Osteocyte (in vitro differentiated cells): ENCODE measurements at regions not wholly inside any gene's neighbourhood (a gene's known extent, or its start where the extent isn't known, plus 50 kb on each side); places are given as distances from the start of the nearest gene placed in this dataset.

Source experiments
- DNase-seq: peaks from one replicate; pipeline ENCODE4 v3.0.0; 2021; ENCODE audit warnings: mixed read lengths; ENCODE audit not compliant: unreplicated experiment; ENCODE audit errors: extremely low spot score
- H3K27ac Mint-ChIP-seq: one replicate; pipeline ENCODE4 v1.8.0; 2021; ENCODE audit warnings: mild to moderate bottlenecking, mixed read lengths; ENCODE audit not compliant: unreplicated experiment
- H3K27me3 Mint-ChIP-seq: one replicate; pipeline ENCODE4 v1.8.0; 2021; ENCODE audit warnings: mixed read lengths; ENCODE audit not compliant: unreplicated experiment
- H3K36me3 Mint-ChIP-seq: one replicate; pipeline ENCODE4 v1.8.0; 2021; ENCODE audit warnings: mixed read lengths; ENCODE audit not compliant: unreplicated experiment
- H3K4me1 Mint-ChIP-seq: one replicate; pipeline ENCODE4 v1.8.0; 2021; ENCODE audit warnings: mixed read lengths; ENCODE audit not compliant: unreplicated experiment
- H3K4me3 Mint-ChIP-seq: one replicate; pipeline ENCODE4 v1.8.0; 2021; ENCODE audit warnings: mild to moderate bottlenecking, moderate library complexity, mixed read lengths; ENCODE audit not compliant: unreplicated experiment
- H3K9me3 Mint-ChIP-seq: one replicate; pipeline ENCODE4 v1.8.0; 2021; ENCODE audit warnings: mixed read lengths; ENCODE audit not compliant: unreplicated experiment
- TF ChIP-seq, protein P1 (sequence below): fragments of 200-600 bp; sonication (generic); IDR thresholded peaks from 2 replicates; pipeline ENCODE4 v1.5.0; 2021; ENCODE audit warnings: antibody characterized with exemption, mild to moderate bottlenecking, moderate library complexity

DNA sequence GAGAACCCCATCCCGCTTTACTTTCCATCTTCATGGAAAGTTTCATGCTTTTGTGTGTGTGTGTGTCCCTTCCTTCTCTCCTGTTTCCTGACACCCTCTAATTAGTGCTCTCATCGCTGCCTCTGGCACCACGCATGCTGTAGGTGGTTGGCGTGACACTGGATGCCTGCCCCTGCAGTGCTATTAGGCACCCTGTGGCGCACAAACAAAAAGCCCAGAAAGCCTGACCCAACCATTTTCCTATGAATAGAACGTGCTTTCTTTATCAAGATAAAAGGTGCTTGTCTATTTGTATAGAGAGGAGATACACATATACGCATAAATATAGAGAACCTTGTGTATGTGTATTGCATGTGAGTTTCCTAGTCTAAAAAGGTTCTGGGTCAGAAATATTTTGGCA lies 120.8 kb upstream of the CDCA7L start:
- TF ChIP-seq, protein P1, sequence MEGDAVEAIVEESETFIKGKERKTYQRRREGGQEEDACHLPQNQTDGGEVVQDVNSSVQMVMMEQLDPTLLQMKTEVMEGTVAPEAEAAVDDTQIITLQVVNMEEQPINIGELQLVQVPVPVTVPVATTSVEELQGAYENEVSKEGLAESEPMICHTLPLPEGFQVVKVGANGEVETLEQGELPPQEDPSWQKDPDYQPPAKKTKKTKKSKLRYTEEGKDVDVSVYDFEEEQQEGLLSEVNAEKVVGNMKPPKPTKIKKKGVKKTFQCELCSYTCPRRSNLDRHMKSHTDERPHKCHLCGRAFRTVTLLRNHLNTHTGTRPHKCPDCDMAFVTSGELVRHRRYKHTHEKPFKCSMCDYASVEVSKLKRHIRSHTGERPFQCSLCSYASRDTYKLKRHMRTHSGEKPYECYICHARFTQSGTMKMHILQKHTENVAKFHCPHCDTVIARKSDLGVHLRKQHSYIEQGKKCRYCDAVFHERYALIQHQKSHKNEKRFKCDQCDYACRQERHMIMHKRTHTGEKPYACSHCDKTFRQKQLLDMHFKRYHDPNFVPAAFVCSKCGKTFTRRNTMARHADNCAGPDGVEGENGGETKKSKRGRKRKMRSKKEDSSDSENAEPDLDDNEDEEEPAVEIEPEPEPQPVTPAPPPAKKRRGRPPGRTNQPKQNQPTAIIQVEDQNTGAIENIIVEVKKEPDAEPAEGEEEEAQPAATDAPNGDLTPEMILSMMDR = no peak
- no peaks in the 10 kb centered on the region for H3K9me3 Mint-ChIP-seq
- H3K27me3 Mint-ChIP-seq = peaks cover 5% of the 10 kb centered on the region
- H3K4me3 Mint-ChIP-seq = no peak overlapping the region
- no peak for DNase-seq
- H3K4me1 Mint-ChIP-seq = peaks cover 6% of the 10 kb centered on the region
- H3K36me3 Mint-ChIP-seq = no peaks in the 10 kb centered on the region
- H3K27ac Mint-ChIP-seq = no peak overlapping the region

DNA sequence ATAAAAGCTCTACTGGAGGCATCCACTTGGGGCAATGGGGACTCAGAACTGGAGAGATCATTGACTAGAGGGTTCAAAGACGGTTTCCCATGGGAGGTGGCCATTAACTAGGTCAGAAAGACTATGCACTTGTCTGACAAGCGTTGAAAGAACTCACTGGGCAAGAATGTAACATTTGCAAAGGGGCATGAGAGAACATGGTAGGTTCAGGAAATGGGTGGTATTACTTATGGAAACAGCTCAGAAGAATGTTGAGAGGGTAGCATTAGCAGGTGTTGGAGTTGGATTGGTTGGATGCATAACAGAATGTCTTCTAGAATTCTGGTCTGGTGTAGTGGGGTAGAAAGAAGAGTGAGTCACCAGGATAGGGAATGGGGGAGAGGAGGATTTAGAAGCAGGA lies 119.1 kb upstream of the CDCA7L start:
- Mint-ChIP-seq H3K27ac (no peak overlapping the region), H3K27me3 (peaks cover 2% of the 10 kb centered on the region), H3K9me3 (no peaks in the 10 kb centered on the region), H3K36me3 (no peaks in the 10 kb centered on the region), H3K4me3 (no peak overlapping the region), H3K4me1 (peaks cover 6% of the 10 kb centered on the region)
- TF ChIP-seq, protein P1 = no peak
- no peak for DNase-seq

DNA sequence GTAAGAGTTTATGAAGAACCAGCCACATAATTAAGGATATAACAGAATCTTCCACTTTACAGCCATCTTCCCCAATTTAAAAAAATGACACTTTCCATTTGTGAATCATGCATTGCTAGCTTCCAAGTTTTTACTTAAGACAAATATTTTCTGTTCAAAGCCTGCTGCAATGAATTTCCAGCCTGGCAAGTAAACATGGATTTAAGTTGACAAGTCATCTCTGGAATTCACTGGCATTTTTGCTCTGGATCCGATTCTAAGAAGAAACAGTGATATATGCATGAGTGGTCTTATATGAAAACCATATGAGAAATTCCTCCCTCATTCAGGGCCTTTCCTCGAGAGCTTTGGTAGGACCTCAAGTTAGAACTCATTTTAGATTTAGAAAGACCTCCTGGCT lies 116.1 kb upstream of the CDCA7L start:
- no peaks in the 10 kb centered on the region for H3K9me3 Mint-ChIP-seq
- TF ChIP-seq, protein P1 = no peak
- peaks cover 6% of the 10 kb centered on the region for H3K4me1 Mint-ChIP-seq

DNA sequence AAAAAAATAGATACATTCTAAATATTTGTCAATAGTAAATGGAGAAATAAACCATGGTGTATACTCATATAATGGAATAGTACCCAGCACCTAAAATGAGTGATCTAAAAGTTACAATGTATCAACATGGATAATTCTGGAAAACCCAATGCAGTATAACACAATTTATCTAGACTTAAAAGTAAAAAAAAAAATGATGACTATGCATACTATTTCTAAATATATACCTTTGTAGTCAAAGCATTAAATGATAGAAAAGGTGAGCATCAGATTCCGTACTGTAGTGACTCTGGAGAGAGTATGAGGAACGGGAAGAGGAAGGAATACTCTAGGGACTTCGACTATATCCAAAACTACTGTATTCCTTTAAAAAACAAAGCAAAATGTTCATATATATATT lies 115.2 kb upstream of the CDCA7L start:
- TF ChIP-seq, protein P1 = no peak
- H3K27me3 Mint-ChIP-seq = no peaks in the 10 kb centered on the region
- peaks cover 6% of the 10 kb centered on the region for H3K4me1 Mint-ChIP-seq
- H3K36me3 Mint-ChIP-seq = no peaks in the 10 kb centered on the region
- no peak for DNase-seq
- no peak overlapping the region for H3K4me3 Mint-ChIP-seq
- no peak overlapping the region for H3K27ac Mint-ChIP-seq
- H3K9me3 Mint-ChIP-seq = no peaks in the 10 kb centered on the region

More for the DNA sequence above, 116.1 kb upstream of the CDCA7L start:
- Mint-ChIP-seq H3K36me3 (no peaks in the 10 kb centered on the region), H3K27ac (no peak overlapping the region), H3K27me3 (no peaks in the 10 kb centered on the region), H3K4me3 (no peak overlapping the region)
- DNase-seq = no peak

DNA sequence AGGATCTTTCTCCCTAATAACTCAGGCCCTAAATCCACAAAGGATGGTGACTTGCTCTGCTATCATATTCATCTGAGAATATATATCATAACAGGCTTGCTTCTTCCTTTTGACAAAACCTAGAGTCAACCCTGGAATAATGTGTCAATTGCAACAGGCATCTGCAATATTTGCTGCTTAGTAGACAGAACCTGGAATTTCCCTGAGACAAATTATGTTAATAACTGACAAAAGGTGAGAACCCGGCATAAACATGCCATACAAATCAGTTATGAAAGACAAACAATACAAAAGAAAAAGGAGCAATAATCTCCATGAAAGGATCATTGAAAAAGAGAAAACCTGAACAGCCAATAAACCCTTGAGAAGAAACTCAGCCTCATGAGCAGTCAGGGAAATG lies 114.5 kb upstream of the CDCA7L start:
- Mint-ChIP-seq H3K4me1 (peaks cover 6% of the 10 kb centered on the region), H3K4me3 (no peak overlapping the region), H3K27ac (no peak overlapping the region), H3K36me3 (no peaks in the 10 kb centered on the region), H3K9me3 (no peaks in the 10 kb centered on the region), H3K27me3 (no peaks in the 10 kb centered on the region)
- no peak for DNase-seq
- TF ChIP-seq, protein P1 = no peak
